SU-DHL-6 (cell line): ENCODE measurements at regions not wholly inside any gene's neighbourhood (a gene's known extent, or its start where the extent isn't known, plus 50 kb on each side); places are given as distances from the start of the nearest gene placed in this dataset.

Experiments
- H2AFZ ChIP-seq: fragments of 200-600 bp; sonication (generic); 2 replicates; pipeline ENCODE4 v1.6.1; 2014; ENCODE audit warnings: low read depth, mild to moderate bottlenecking, moderate library complexity, mixed read lengths, antibody characterized with exemption, low read length; ENCODE audit not compliant: severe bottlenecking
- H3F3A ChIP-seq: fragments of 200-600 bp; shearing (Covaris generic); 2 replicates; pipeline ENCODE4 v1.6.0; 2016; ENCODE audit warnings: antibody characterized with exemption, mild to moderate bottlenecking; ENCODE audit not compliant: insufficient read depth
- H3K27ac ChIP-seq: fragments of 200-600 bp; sonication (generic); 2 replicates; pipeline ENCODE4 v1.5.1; 2016; ENCODE audit warnings: low read depth, mild to moderate bottlenecking, low read length, moderate library complexity, mixed read lengths
- H3K27me3 ChIP-seq: fragments of 200-600 bp; sonication (generic), shearing (Covaris generic); 2 replicates; pipeline ENCODE4 v1.6.0; 2014; ENCODE audit warnings: mild to moderate bottlenecking, low read length
- H3K36me3 ChIP-seq: fragments of 200-600 bp; sonication (generic); 2 replicates; pipeline ENCODE4 v1.6.1; 2014; ENCODE audit warnings: mild to moderate bottlenecking, low read length, mixed read lengths
- H3K4me2 ChIP-seq: fragments of 300-600, 200-600 bp; shearing (Covaris generic), sonication (generic); 2 replicates; pipeline ENCODE4 v1.6.0; 2014; ENCODE audit warnings: low read length, low read depth, mild to moderate bottlenecking; ENCODE audit not compliant: poor library complexity, severe bottlenecking
- H3K4me3 ChIP-seq: fragments of 200-600 bp; sonication (generic); 2 replicates; pipeline ENCODE4 v1.5.1; 2014; ENCODE audit warnings: antibody characterized with exemption, low read length, mild to moderate bottlenecking, mixed read lengths; ENCODE audit not compliant: insufficient read depth, poor library complexity, severe bottlenecking
- H3K79me2 ChIP-seq: fragments of 200-600 bp; sonication (generic); 2 replicates; pipeline ENCODE4 v1.6.1; 2014; ENCODE audit warnings: mild to moderate bottlenecking, low read length, moderate library complexity; ENCODE audit not compliant: insufficient read depth
- H3K9ac ChIP-seq: fragments of 200-600 bp; sonication (generic); 2 replicates; pipeline ENCODE4 v1.7.0; 2014; ENCODE audit warnings: mild to moderate bottlenecking, low read length
- H3K9me2 ChIP-seq: fragments of 200-600 bp; sonication (generic); replicated peaks from 2 replicates; pipeline ENCODE4 v1.6.1; 2014; ENCODE audit warnings: low read length; ENCODE audit not compliant: insufficient read depth
- H3K9me3 ChIP-seq: fragments of 200-600 bp; sonication (generic); 2 replicates; pipeline ENCODE4 v1.6.1; 2014; ENCODE audit warnings: low read length, mixed read lengths; ENCODE audit not compliant: insufficient read depth
- H4K20me1 ChIP-seq: fragments of 200-600 bp; sonication (generic); 2 replicates; pipeline ENCODE4 v1.6.1; 2014; ENCODE audit warnings: low read depth, mild to moderate bottlenecking, antibody characterized with exemption, low read length, moderate library complexity, mixed read lengths
- EZH2phosphoT487 ChIP-seq: fragments of 200-600 bp; sonication (generic), shearing (Covaris generic); conservative IDR thresholded peaks from 2 replicates; pipeline ENCODE4 v1.6.1; 2018; ENCODE audit warnings: mild to moderate bottlenecking, antibody characterized with exemption, low read length, moderate library complexity, mixed read lengths
- TF ChIP-seq, protein P1 (sequence below): fragments of 200-600 bp; sonication (generic); IDR thresholded peaks from one replicate; pipeline ENCODE4 v1.5.1; 2017; ENCODE audit warnings: antibody characterized with exemption, mild to moderate bottlenecking, low read length, moderate library complexity; ENCODE audit not compliant: insufficient read depth, poor library complexity, severe bottlenecking

DNA sequence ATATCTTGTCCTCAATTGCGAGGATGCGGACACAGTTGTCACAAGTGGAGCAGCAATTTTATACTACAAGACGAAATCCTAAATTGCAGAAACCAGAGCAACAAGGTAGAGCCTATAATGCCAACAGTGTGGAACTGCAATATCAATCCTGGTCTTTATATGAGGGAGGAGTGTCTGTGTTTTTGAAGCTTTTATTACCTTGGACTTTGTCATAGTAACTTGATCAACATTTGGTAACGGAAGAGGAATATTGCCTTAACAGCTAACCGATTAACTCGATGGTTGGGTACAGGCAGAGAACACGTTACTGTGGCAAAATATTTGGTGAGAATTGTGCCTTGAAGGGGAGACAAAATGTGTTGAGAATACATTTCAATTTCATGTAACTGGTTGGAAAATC, 661.5 kb downstream of the FGF9 start:
- Histone ChIP-seq H3K9me2 (no peaks in the 10 kb centered on the region), H3F3A (no peaks in the 10 kb centered on the region), H3K27me3 (no peaks in the 10 kb centered on the region), H3K4me3 (no peak overlapping the region), H3K27ac (no peak overlapping the region), H3K9me3 (no peaks in the 10 kb centered on the region), H3K36me3 (no peaks in the 10 kb centered on the region), H3K4me2 (no peak overlapping the region), H4K20me1 (no peaks in the 10 kb centered on the region), H2AFZ (no peak overlapping the region), H3K79me2 (no peaks in the 10 kb centered on the region), H3K9ac (no peak overlapping the region)
- no peak for TF ChIP-seq EZH2phosphoT487
- TF ChIP-seq, protein P1, sequence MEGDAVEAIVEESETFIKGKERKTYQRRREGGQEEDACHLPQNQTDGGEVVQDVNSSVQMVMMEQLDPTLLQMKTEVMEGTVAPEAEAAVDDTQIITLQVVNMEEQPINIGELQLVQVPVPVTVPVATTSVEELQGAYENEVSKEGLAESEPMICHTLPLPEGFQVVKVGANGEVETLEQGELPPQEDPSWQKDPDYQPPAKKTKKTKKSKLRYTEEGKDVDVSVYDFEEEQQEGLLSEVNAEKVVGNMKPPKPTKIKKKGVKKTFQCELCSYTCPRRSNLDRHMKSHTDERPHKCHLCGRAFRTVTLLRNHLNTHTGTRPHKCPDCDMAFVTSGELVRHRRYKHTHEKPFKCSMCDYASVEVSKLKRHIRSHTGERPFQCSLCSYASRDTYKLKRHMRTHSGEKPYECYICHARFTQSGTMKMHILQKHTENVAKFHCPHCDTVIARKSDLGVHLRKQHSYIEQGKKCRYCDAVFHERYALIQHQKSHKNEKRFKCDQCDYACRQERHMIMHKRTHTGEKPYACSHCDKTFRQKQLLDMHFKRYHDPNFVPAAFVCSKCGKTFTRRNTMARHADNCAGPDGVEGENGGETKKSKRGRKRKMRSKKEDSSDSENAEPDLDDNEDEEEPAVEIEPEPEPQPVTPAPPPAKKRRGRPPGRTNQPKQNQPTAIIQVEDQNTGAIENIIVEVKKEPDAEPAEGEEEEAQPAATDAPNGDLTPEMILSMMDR: no peak

DNA sequence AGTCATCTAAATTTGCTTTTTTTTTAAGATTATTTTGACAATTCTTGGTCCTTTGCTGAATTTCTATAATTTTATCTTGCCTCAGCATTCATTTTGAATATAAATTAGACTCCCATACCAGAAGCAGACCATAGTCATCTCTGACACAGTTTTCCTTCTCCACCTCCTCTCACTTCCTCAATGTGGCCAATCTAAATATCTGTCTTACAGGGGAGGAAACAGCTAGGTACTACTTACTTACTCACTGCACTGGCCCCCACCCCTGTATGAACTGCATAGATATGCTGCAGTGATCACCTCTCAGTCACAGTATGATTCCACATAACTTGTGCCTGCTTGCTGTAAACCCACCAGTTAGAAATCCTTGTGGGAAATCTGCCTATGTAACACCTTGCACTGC, 665.6 kb downstream of the FGF9 start:
- no peak overlapping the region for H3K4me2 ChIP-seq

DNA sequence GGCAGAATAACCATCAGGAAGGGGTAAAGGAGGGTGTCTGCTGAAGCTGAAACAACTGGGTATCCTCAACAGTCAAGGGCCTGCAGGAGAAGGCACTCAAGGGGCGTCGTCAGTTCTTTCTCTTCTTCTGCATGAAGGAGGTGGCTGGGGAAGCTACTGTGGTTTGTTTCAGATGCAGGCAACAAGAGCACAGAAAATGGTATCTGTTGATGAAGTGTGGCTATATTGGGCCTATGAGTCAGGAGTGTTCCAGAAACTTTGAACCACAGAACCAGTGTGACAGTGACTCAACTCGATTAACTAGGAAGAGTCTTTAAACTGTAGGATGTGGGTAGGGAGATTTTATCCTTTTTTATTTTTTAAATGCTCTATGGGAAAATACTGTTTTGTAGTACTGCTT, 686.3 kb downstream of the FGF9 start:
- H3K4me3 ChIP-seq: no peak overlapping the region
- no peaks in the 10 kb centered on the region for H3K79me2 ChIP-seq
- H3K27ac ChIP-seq: no peak overlapping the region
- no peaks in the 10 kb centered on the region for H3K36me3 ChIP-seq
- no peaks in the 10 kb centered on the region for H4K20me1 ChIP-seq
- no peaks in the 10 kb centered on the region for H3F3A ChIP-seq
- no peak overlapping the region for H2AFZ ChIP-seq
- H3K9me2 ChIP-seq: no peaks in the 10 kb centered on the region
- no peak overlapping the region for H3K4me2 ChIP-seq
- TF ChIP-seq EZH2phosphoT487: no peak
- TF ChIP-seq, protein P1: no peak
- no peaks in the 10 kb centered on the region for H3K27me3 ChIP-seq
- no peak overlapping the region for H3K9ac ChIP-seq
- no peaks in the 10 kb centered on the region for H3K9me3 ChIP-seq

More for the DNA sequence above, 665.6 kb downstream of the FGF9 start:
- no peaks in the 10 kb centered on the region for H3F3A ChIP-seq
- H4K20me1 ChIP-seq: no peaks in the 10 kb centered on the region
- H3K9me3 ChIP-seq: no peaks in the 10 kb centered on the region
- H3K9ac ChIP-seq: no peak overlapping the region
- no peaks in the 10 kb centered on the region for H3K9me2 ChIP-seq
- no peaks in the 10 kb centered on the region for H3K79me2 ChIP-seq
- TF ChIP-seq, protein P1: no peak
- TF ChIP-seq EZH2phosphoT487: no peak
- H3K27me3 ChIP-seq: no peaks in the 10 kb centered on the region
- H3K4me3 ChIP-seq: no peak overlapping the region
- H3K27ac ChIP-seq: no peak overlapping the region
- H3K36me3 ChIP-seq: no peaks in the 10 kb centered on the region
- H2AFZ ChIP-seq: no peak overlapping the region

DNA sequence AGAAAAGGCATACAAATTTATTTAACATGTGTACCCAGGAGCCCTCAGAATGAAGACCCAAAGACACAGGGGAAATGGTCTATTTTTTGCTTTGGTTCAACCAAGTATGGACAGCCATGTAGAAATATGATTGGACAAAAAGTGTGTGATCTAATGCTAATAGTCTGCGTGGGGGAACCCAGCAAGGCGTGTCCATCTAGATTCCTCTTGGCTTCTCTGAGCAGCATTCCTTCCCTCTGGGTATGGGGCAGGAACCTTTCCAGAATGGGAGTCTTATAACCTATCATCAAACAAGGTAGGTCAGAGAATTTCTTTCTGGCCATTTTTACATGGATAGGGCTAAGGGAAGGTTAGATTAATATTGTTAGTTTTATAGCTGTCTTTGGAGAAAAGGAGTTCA, 698.2 kb downstream of the FGF9 start:
- Histone ChIP-seq H3F3A (no peaks in the 10 kb centered on the region), H3K27ac (no peak overlapping the region), H3K79me2 (no peaks in the 10 kb centered on the region), H3K36me3 (no peaks in the 10 kb centered on the region), H3K9me3 (peaks cover 14% of the 10 kb centered on the region; the same call in 1 of the 2 replicates), H2AFZ (no peak overlapping the region), H3K9ac (no peak overlapping the region), H4K20me1 (no peaks in the 10 kb centered on the region), H3K27me3 (no peaks in the 10 kb centered on the region), H3K4me2 (no peak overlapping the region), H3K4me3 (no peak overlapping the region), H3K9me2 (no peaks in the 10 kb centered on the region)
- TF ChIP-seq, protein P1: no peak
- no peak for TF ChIP-seq EZH2phosphoT487
